GM21576 (cell line): ENCODE measurements at regions not wholly inside any gene's neighbourhood (a gene's known extent, or its start where the extent isn't known, plus 50 kb on each side); places are given as distances from the start of the nearest gene placed in this dataset.

ENCODE experiments used
- ATAC-seq: cut with Tn5 transposase; IDR thresholded peaks from one replicate; pipeline ENCODE4 v1.9.1; 2021; ENCODE audit warnings: mild to moderate bottlenecking, moderate library complexity; ENCODE audit not compliant: unreplicated experiment

DNA sequence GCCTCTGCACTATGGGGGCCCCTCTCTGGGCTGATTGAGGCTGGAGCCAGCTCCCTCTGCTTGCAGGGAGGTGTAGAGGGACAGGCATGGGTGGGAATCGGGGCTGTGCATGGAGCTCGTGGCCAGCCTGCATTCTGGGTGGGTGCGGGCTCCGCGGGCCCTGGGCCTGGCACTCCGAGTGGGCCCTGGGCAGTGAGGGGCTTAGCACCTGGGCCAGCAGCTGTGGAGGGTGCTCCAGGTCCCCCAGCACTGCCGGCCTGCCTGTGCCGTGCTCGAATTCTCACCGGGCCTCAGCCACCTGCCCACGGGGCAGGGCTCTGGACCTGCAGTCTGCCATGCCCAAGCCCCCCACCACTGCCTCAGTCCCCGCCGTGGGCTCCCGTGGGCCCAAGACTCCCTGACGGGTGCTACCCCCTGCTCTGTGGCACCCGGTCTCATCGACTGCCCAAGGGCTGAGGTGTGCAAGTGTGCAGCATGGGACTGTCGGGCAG is 681.2 kb downstream of the PDHA2 start:
- ATAC-seq = no peak

DNA sequence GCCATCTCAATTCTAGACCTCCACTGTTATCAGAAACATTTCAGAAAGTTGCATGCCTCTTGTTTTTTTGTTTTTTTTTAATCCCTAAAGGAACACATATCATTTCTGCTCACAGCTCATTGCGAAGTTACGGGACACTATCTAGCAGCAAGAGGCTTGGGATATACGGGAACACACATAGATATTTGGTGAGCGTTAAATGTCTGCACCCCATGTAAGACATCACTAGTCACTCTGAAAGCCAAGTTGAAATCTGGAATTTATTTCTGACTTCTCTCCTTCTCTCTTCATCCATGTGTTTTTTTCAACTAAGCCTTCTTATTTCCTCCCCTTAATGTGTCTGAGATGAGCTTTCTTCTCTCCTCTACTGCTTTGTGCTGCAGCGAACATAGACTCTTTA is 683.7 kb downstream of the PDHA2 start:
- ATAC-seq = no peak

DNA sequence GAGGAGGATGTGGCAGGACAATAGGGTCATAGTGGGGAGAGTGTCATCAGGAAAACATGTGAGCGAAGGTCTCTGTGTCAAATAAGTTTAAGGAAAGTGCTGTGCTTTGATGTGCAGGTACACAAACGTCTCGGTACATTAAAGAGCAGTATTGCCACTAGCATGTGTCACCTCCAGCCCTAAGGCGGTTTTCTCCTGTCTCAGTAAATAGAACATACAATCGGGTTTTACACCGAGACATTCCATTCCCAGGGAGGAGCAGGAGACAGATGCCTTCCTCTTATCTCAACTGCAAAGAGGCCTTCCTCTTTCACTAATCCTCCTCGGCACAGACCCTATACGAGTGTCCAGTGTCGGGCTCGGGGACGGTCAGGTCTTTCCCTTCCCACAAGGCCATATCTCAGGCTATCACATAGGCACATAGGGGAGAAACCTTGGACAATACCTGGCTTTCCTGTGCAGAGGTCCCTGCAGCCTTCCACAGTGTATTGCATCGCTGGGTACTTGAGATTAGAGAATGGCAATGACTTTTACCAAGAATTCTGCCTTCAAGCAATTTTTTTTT is 684.5 kb downstream of the PDHA2 start:
- ATAC-seq = no peak

DNA sequence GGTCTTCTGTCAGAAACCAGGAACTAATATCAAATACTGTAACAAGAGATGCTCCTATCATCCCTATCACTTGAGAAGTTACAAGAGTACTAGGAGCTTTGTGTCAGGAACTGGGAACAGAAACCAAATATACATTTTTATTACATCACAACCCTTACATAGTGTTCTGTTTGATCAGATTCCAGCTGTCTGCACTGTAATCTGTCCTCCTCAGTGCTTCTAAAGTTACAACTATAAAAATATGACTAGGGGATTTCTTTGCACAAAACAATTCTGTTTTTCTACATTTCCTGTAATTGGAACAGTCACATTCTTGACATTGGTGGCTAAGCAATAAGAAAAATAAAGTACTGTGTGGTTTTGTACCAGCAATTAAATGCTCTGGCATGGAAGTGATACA is 686.0 kb downstream of the PDHA2 start:
- ATAC-seq = no peak

DNA sequence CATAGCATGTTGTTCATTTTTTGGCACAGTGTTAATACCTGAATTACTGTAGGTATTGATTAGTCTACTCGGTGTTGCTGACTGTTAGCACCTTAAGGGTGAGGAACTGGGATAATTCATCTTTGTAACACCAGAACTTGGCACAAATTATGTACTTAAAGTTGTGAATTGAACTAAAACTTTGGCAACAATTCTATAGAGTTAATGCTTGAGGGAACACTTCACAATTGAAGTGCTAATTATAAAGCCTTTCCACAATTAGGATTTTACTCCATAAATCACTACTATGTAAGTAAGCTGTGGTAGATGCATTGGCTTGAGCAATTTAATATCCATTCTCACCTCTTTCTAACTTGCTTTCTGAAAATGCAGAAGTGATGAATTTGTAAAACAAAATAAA is 686.7 kb downstream of the PDHA2 start:
- no peak for ATAC-seq

DNA sequence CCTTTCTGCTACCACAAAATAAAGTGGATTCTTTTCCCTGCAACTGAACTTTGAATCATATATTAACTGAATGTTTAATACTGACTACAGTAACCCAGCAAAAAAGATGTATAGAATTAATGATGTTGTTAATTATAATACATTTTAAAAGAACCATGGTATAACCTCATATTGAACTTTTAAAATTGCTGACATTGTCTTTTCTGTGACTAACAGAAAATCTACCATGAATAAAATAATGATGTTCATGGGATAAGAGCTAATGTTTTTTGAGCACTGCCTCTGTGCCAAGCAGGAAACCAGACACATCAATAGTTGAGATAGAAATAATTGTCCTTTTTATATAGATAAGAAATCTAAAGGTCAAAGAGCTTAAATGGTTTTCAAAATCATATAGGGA is 691.9 kb downstream of the PDHA2 start:
- ATAC-seq = no peak

DNA sequence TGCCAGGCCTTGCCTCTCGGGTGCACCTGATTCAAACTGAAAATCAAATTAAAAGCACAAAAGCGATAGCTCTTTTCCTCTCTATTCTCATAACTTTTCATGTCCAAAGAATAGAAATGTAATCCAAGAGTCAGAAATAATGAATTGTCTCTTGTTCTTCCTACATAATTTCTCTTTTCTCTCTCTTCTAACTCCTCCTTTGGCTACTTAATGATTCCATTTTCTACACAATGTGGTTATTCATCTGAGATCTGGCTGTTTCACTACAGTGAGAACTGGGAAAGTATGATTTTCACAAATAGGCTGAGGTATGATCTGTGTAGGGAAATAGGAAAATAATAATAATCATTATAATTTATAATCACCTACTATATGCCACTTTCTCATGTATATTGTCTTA is 703.5 kb downstream of the PDHA2 start:
- no peak for ATAC-seq

DNA sequence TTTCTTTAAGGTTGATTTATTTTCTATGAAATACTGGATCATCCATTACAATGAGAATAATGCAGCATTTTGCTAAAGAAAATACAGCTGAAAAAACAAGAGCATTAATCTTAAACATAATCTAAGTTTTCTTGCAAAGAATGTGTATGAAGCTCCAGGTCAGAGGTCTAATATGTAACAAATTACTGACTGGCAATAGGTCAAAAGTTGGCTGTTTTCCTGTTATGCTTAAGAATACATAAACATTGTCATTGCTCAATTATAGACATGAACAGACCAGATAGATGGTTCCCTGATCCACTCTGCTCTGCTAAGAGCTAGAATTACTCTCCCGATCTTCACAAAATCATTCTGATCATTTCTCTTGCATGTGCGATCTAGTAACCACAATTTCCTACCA is 718.6 kb downstream of the PDHA2 start:
- no peak for ATAC-seq

DNA sequence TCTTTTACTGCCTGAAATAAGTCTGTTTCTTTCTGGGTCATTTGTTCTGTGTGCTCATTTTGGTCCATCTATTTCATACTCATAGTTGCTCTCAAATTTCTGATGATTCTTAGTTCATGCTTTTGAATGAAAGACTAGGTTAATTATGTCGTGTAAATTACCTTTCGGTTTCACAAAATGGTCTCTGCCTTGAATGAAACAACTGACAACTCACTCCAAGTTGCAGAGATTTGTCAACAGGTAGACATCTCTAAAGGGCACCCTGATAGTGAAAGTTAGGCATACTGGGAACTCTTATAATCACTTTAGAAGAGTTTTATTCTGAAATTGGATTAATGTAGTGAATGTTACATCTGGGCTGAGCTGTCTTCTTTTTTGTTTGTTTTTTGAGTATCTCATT is 726.9 kb downstream of the PDHA2 start:
- no peak for ATAC-seq

DNA sequence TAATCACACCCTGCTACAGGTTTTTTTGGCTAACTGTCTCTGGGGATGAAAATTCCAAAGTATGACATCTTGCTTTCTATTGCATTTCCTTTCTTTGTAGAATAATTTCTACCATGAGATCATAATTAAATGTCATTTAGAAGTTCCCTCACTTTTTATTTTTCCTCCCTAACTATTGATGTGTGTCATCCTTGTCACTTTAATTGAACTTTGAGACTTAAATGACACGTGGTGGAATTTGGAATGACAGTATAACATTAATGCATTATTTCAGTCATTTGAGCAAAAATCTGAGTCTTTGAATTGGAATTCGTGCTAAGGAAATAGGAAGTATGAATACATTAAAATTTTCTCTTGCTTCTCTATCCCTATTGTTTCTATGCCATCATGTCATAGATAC is 745.4 kb downstream of the PDHA2 start:
- no peak for ATAC-seq

DNA sequence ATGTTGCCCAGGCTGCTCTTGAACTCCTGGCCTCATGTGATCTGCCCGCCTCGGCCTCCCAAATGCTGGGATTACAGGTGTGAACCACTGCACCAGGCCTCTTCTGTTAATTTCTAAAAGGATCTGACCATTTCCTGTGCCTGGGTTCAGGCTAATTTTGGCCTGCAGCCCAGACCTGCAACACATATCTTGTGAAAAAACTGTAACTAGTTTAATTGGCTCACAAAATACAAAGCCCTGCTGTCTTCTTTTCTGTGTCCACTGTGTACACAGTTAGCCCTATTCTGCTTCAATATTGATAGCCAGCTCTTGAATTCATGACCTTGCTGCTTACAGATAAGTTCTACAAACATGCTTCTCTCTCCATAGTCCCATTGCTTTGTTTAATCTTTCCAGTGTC is 753.5 kb downstream of the PDHA2 start:
- ATAC-seq = no peak

DNA sequence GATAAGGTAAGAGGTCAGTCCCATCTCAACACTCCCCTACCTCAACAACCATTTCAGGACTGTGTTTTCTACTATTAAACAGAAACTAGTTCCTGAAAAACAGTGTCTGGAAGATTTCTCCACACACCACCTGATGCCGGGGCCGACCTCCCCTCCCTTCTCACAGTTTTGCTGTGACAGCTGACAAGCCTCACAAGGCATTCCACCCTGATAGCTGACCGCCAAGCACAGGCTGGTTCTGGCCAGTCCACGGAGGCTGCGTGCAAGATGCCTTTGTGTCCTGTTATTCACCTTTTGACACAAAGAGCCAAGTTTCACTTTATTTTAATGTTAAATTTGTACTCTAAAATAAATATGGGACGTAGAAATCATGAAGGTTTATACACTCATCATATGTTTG is 758.6 kb downstream of the PDHA2 start:
- no peak for ATAC-seq

DNA sequence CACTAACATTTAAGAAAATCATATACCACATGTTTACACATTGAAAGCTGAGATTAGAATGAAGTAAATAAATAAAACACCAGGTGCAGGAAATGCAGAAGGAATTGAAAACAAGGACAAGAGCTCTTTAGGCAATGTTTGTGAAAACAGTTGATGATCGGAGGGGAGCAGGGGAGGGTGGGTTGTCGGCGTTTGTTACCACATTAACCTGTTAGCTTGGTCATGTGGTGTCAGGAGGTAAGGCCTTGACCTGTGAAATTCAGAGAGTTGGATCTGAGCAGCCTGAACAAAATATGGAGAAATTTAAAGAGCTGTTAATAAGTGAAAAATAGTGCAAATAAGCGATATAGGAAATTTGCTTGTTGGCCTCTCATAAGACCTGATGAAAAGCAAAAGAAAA is 759.9 kb downstream of the PDHA2 start:
- ATAC-seq = no peak

DNA sequence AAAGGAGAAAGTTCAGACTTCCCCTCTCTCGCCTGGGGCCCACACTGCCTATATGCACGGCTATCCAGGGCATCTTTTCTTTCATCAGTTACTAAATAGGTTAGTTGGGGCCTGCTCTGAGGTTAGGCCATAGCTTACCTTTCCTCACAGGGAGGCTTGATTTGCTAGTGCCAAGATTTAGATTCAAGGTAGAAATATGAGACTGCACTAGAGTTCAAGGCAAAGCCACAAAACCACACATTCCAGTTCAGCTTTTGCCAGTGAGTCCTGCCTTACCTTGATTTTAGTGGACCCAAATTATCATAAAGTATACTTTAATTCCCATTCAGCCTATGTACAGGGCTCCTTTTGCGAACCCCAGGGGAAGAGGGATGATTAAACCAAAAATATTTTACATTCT is 762.8 kb downstream of the PDHA2 start:
- no peak for ATAC-seq

DNA sequence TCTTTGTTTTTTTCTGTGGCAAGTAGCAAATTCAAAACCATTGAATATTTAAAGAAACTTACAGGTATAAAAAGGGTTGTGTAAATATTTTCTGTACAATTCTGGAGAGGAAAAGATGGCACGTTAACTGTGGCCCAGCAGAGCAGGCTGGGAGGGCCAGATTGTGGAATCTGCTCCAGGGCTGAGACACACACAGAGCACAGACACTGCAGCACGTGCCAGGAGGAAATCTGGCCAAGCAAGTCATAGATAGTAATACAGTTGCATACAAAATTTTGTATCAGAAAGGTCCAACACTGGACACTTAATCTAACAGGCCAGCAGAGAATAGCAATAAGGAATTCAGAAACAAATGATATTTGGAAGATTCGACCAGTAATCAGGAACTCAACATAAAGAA is 763.7 kb downstream of the PDHA2 start:
- no peak for ATAC-seq

DNA sequence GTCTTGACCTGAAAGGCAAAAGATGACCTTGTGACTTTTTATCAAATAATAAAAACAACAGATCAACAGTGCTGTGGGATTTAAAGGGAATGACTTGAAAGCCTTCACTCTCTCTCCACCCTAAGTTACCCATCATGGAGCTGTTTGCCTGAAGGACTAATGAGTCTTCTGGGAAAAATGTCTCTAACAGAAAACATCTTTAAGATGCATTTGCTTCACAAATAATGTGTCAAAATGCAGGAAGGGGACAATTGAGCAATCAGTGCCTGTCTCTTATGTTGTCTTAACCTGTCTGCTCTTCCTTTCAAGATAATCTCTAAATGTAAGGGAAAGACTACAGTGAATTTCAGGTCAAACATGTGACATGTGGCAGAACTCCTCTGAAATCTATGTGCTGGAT is 766.6 kb downstream of the PDHA2 start:
- no peak for ATAC-seq

DNA sequence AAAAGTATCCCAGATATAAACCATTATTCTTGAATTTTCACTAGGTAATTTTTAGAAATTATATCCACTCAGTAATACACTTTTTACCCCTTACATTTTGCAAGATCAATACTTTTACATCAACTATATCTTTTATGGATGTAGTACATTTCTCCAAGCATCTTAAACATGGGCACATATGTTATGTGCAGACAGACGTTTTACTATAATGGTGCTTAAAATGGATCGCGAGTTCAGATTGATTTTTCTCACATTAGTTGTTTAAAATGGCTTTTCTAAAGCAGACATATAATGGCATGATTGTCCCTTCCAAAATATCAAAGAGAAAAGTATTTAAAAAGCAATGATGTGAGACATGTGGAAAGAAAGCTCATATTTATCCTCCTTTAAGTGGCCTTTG is 786.1 kb downstream of the PDHA2 start:
- no peak for ATAC-seq

DNA sequence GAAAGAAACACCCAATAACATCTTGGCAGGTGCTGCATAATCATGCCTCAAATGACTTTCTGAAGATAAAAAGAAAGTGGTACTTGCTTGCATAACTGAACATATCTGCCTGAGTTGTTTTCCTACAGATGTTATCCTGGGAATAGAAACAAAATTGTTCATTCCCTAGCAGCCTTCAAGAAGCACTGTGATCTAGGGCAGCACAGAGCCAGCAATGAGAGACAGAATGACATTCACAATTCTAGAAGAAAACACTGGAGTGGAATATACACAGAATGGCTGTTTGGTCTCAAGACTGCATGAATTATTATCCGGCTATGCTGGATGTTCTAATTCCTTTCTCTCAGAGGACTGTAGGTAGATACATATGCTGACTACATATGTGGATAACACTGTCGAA is 790.9 kb downstream of the PDHA2 start:
- no peak for ATAC-seq

DNA sequence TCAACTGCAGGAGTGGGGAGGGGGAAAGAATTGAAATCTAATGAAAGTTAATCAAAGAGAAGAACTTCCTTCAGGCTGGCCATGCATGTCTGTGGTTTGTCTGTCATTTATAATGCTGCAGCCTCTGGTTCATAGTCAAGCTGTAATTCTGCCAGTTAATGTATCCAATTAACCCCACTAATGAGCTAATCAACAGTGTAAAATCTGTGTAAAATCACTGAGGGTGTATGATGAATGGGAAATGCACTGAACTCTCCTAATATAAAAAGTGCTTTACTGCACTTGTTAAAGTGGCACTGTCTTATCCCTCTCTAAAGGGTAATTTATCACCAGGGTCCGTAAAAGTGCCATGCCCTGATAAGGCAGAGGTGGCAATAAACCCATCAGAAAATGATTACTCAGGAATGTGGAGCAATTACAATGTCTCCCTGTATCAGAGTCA is 798.1 kb downstream of the PDHA2 start:
- no peak for ATAC-seq

DNA sequence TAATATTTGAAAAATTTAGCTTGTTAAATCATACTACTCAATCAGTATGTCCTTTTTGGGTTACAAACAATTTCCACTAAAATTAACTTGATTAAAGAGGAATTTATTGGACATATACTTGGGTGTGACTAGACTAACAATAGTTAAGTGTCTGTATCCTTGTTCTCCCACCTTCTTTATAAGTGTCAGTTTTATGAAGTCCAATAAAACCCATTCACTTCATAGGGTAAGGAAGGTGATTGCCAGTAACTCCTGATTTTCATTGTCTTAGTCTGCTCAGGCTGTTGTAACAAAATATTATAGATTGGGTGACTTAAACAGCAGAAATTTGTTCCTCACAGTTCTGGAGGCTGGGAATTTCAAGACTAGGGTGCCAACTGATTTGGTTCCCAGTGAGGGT is 800.0 kb downstream of the PDHA2 start:
- ATAC-seq = no peak

DNA sequence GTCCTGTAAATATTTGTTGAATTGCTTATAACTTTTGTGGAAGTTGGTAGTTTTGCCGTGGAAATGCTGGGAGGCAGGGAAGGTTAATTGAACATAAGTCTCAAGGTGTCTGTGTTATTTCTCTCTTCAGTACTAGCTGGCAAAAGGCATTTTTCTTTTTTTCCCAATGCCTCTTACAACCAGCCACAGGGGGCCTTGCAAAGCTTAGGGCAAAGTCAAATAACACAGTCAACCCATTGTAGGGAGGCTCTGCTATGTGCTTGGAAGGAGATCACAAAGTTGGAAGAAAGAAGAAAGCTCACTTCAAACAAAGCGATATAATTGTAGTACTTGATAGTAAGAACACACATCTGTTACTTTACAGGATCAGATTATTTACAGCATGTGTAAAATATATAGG is 802.6 kb downstream of the PDHA2 start:
- no peak for ATAC-seq

DNA sequence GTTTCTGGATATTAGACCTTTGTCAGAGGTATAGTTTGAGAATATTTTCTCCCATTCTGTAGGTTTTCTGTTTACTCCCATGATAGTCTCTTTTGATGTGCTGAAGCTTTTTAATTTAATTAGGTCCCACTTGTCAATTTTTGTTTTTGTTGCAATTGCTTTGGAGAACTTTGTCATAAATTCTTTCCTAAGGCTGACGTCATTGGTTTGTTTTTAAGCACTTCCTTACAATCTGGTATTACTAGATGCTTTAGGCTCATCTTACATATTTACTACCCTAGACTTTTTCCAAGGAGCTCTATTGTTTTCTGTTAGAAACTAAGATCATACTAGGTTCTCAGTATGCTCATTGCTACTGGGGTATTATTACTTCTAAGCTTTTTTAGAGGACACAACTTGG is 806.3 kb downstream of the PDHA2 start:
- no peak for ATAC-seq

DNA sequence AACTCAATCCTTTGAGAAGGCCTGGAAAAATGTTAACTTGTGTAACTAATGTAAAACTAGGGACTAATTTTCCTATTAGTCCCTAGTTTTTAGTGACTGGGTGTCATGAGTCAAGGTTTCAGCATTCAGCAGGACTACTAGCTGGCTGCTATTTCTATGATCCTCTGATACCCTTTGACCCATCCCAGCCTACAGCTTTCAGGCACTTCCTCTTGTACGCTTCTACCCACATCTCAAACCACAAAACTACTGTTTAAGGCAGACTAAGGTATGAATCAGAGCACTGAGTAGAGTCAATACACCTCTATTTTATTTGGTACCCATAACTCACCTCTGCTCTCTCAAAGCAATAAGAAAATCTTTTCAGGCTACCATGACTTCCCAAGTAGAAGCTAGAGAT is 809.6 kb downstream of the PDHA2 start:
- ATAC-seq = no peak

DNA sequence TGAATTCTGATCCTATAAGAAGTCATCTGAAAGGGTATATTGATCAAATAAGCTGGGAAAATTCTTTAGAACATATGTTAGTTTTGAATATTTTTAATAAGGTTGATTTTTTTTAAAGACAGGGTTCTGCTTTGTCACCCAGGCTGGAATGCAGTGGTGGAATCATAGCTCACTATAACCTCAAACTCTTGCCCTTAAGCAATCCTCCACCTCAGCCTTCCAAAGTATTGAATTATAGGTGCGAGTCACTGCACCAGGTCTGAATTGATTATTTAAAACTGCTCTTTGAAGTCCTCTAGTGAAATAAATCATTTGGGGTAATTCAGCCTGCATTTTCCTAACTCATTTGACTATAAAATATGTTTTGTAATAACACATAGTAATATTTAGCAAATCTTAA is 812.3 kb downstream of the PDHA2 start:
- no peak for ATAC-seq
